ENCODE measurements at regions not wholly inside any gene's neighbourhood (a gene's known extent, or its start where the extent isn't known, plus 50 kb on each side); places are given as distances from the start of the nearest gene placed in this dataset.

GRCh38 chr5:167378894-167379723 lies 912.3 kb upstream of the WWC1 start:
- BruUV-seq (replicated peaks) = no TSS peak
- Histone ChIP-seq H3K9me3 (ENCODE audit: low read length) (no peaks in the 10 kb centered on the region), H3K4me1 (ENCODE audit: insufficient read depth, low read length) (no peaks in the 10 kb centered on the region), H3K36me3 (replicated peaks in 1 of 2; ENCODE audit: control insufficient read depth in 1 of 2, insufficient read depth in 2 of 2, low read length in 2 of 2) (no peaks in the 10 kb centered on the region), H3K27ac (ENCODE audit: extremely low read length, insufficient read depth, low read length) (no peak overlapping the region), H3K4me3 (replicated peaks in 1 of 3; ENCODE audit: insufficient read depth in 1 of 3, low read depth in 2 of 3, low read length in 3 of 3) (no peak overlapping the region), H4K20me1 (ENCODE audit: insufficient read depth, low read length) (no peaks in the 10 kb centered on the region), H3K79me2 (ENCODE audit: insufficient read depth, low read length) (no peaks in the 10 kb centered on the region), H3K27me3 (ENCODE audit: control insufficient read depth in 1 of 2, insufficient read depth in 2 of 2, low read length in 2 of 2) (no peaks in the 10 kb centered on the region), H3K9ac (ENCODE audit: insufficient read depth, low read depth, low read length) (no peak overlapping the region), H3K4me2 (ENCODE audit: low read depth, low read length) (no peak overlapping the region), H2AFZ (ENCODE audit: low read length) (no peak overlapping the region)
- no peak for ATAC-seq
- no peak for TF ChIP-seq HDAC6 (IDR thresholded peaks at IDR 0.05; ENCODE audit: low read depth, low read length)
- no peak for TF ChIP-seq ZNF274 (CRISPR knock-in tag; IDR thresholded peaks at IDR 0.05)
- TF ChIP-seq ZNF558 (CRISPR knock-in tag; IDR thresholded peaks at IDR 0.05; ENCODE audit: borderline replicate concordance) = no peak
- no peak for TF ChIP-seq ARID2 (CRISPR knock-in tag; IDR thresholded peaks at IDR 0.05; ENCODE audit: borderline replicate concordance)
- no peak for TF ChIP-seq ARHGAP35 (CRISPR knock-in tag; IDR thresholded peaks at IDR 0.05; ENCODE audit: borderline replicate concordance)
- TF ChIP-seq, protein P1, sequence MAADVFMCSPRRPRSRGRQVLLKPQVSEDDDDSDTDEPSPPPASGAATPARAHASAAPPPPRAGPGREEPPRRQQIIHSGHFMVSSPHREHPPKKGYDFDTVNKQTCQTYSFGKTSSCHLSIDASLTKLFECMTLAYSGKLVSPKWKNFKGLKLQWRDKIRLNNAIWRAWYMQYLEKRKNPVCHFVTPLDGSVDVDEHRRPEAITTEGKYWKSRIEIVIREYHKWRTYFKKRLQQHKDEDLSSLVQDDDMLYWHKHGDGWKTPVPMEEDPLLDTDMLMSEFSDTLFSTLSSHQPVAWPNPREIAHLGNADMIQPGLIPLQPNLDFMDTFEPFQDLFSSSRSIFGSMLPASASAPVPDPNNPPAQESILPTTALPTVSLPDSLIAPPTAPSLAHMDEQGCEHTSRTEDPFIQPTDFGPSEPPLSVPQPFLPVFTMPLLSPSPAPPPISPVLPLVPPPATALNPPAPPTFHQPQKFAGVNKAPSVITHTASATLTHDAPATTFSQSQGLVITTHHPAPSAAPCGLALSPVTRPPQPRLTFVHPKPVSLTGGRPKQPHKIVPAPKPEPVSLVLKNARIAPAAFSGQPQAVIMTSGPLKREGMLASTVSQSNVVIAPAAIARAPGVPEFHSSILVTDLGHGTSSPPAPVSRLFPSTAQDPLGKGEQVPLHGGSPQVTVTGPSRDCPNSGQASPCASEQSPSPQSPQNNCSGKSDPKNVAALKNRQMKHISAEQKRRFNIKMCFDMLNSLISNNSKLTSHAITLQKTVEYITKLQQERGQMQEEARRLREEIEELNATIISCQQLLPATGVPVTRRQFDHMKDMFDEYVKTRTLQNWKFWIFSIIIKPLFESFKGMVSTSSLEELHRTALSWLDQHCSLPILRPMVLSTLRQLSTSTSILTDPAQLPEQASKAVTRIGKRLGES (CRISPR knock-in tag; IDR thresholded peaks at IDR 0.05; ENCODE audit: borderline replicate concordance) = no peak
- no peak for TF ChIP-seq SP140L (CRISPR knock-in tag; IDR thresholded peaks at IDR 0.05; ENCODE audit: borderline replicate concordance)
- TF ChIP-seq LCORL (IDR thresholded peaks at IDR 0.05) = no peak
- TF ChIP-seq LCORL (CRISPR knock-in tag; IDR thresholded peaks at IDR 0.05) = no peak
- CTCF ChIA-PET (ENCODE audit: low intra/inter-chr PET ratio, low total read pairs) = no interaction called here
- DNase-seq (ENCODE audit: low spot score) = no peak
- 10% methylated on average over 9 of the region's 9 CpGs for WGBS (ENCODE audit: low lambda C conversion rate)
- POLR2A ChIA-PET = no interaction called here
- in situ Hi-C loops (cut with HindIII; ENCODE audit: extremely low pct_ligation_motif_present, low pct_unique_long_range_greater_than_20kb) (no loop called here), intact Hi-C loops (cut with micrococcal nuclease; ENCODE audit: unreplicated experiment) (no loop called here)
- no peak for FAIRE-seq
